K562 (cell line): ENCODE measurements at regions not wholly inside any gene's neighbourhood (a gene's known extent, or its start where the extent isn't known, plus 50 kb on each side); places are given as distances from the start of the nearest gene placed in this dataset.

Source experiments
- ATAC-seq: fragments of 200-7000 bp; cut with Tn5 transposase; 3 replicates; pipeline ENCODE4 v1.9.1; 2020; ENCODE audit warnings: moderate library complexity
- BruUV-seq: library from RNA; stranded (reverse); fragments of 400-500 nt; replicated peaks from 2 replicates; lab custom pipeline; 2021; lab: Mats Ljungman, UMichigan
- CTCF ChIA-PET: fragments of 300-600 bp; formaldehyde crosslinking; extraction: SDS; loops from one replicate; lab custom pipeline; 2021; ENCODE audit warnings: low intra/inter-chr PET ratio; lab: Yijun Ruan, JAX
- POLR2A ChIA-PET: fragments of 300-600, 350-650 bp; sonication (Branson Sonifier 250); formaldehyde crosslinking; extraction: SDS; loops from one replicate; lab custom pipeline; 2021; ENCODE audit warnings: antibody characterized with exemption, inconsistent platforms; lab: Yijun Ruan, JAX
- DNase-seq, 4 experiments: peaks; one replicate each; pipeline versions ENCODE4 v3.0.0 to v3.0.0-alpha.2; 2011 to 2018; ENCODE audit warnings: low spot score in 3 of 4, mixed read lengths in 3 of 4; ENCODE audit errors: extremely low read depth in 1 of 4
- FAIRE-seq: peaks from 2 replicates; lab custom pipeline; 2011; peaks lifted over from hg19 to GRCh38; lab: Jason Lieb, UNC
- H2AFZ ChIP-seq: 2 replicates; pipeline ENCODE4 v1.6.0; 2011; ENCODE audit warnings: low read depth, low read length, control low read depth, inconsistent platforms
- H3K27ac ChIP-seq: fragments of 200-600 bp; 3 replicates; pipeline ENCODE4 v1.8.0; 2011; ENCODE audit warnings: low read depth, mild to moderate bottlenecking, control low read depth, inconsistent platforms, low read length, moderate library complexity, mixed read lengths; ENCODE audit errors: extremely low read depth
- H3K27me3 ChIP-seq, 2 experiments: fragments of 300-600 bp in 1 of 2; 2 replicates in 1 of 2; 3 replicates in 1 of 2; pipeline versions ENCODE4 v1.6.0 to v1.8.0; 2011; ENCODE audit warnings: inconsistent platforms in 2 of 2, low read length in 2 of 2, mild to moderate bottlenecking in 1 of 2, mixed read lengths in 1 of 2, moderate library complexity in 1 of 2; ENCODE audit not compliant: control insufficient read depth in 2 of 2, insufficient read depth in 2 of 2
- H3K36me3 ChIP-seq: fragments of 300-600 bp; 3 replicates; pipeline ENCODE4 v1.8.0; 2011; ENCODE audit warnings: mild to moderate bottlenecking, low read length, inconsistent platforms; ENCODE audit not compliant: control insufficient read depth, insufficient read depth
- H3K4me1 ChIP-seq, 2 experiments: fragments of 200-600 bp in 1 of 2; replicated peaks in 1 of 2; 2 replicates in 1 of 2; 3 replicates in 1 of 2; pipeline versions ENCODE4 v1.5.1 to v1.8.0; 2011; ENCODE audit warnings: inconsistent platforms in 2 of 2, low read length in 2 of 2, mild to moderate bottlenecking in 1 of 2, mixed read lengths in 1 of 2, moderate library complexity in 1 of 2; ENCODE audit not compliant: control insufficient read depth in 2 of 2, insufficient read depth in 2 of 2
- H3K4me2 ChIP-seq: 2 replicates; pipeline ENCODE4 v1.6.1; 2011; ENCODE audit warnings: low read length, control low read depth, inconsistent platforms, mixed read lengths; ENCODE audit not compliant: insufficient read depth
- H3K4me3 ChIP-seq: fragments of 200-600 bp; sonication (generic), shearing (Covaris generic); 2 replicates; pipeline ENCODE4 v1.5.1; 2016; ENCODE audit warnings: control low read depth, inconsistent platforms
- H3K79me2 ChIP-seq: fragments of 200-600 bp; 3 replicates; pipeline ENCODE4 v1.8.0; 2011; ENCODE audit warnings: low read length, inconsistent platforms; ENCODE audit not compliant: control insufficient read depth, insufficient read depth
- H3K9ac ChIP-seq, 2 experiments: 2 replicates each; pipeline versions ENCODE4 v1.6.0 to v1.6.1; 2011; ENCODE audit warnings: low read depth in 2 of 2, low read length in 2 of 2, control low read depth in 1 of 2, inconsistent platforms in 1 of 2, mild to moderate bottlenecking in 1 of 2, mixed read lengths in 1 of 2; ENCODE audit not compliant: insufficient read depth in 1 of 2
- H3K9me1 ChIP-seq: one replicate; pipeline ENCODE4 v1.6.0; 2011; ENCODE audit warnings: inconsistent platforms, mild to moderate bottlenecking, low read length, moderate library complexity; ENCODE audit not compliant: control insufficient read depth, insufficient read depth
- H3K9me3 ChIP-seq: replicated peaks from 2 replicates; pipeline ENCODE4 v1.5.1; 2011; ENCODE audit warnings: low read depth, low read length, inconsistent platforms; ENCODE audit not compliant: control insufficient read depth, insufficient read depth
- H4K20me1 ChIP-seq: replicated peaks from 2 replicates; pipeline ENCODE4 v1.6.1; 2011; ENCODE audit warnings: low read length, inconsistent platforms, mixed read lengths; ENCODE audit not compliant: control insufficient read depth, insufficient read depth
- ADNP ChIP-seq: fragments of 200-800 bp; sonication (Bioruptor generic); IDR thresholded peaks from 2 replicates; pipeline ENCODE4 v1.6.1; 2016; ENCODE audit warnings: missing genetic modification characterization, missing compliant biosample characterization
- ARID4B ChIP-seq: sonication (generic); formaldehyde crosslinking; IDR thresholded peaks from 2 replicates; pipeline ENCODE4 v1.8.0; 2022; ENCODE audit warnings: mild to moderate bottlenecking, missing genetic modification reagents
- C11orf30 ChIP-seq: fragments of 450-650 bp; IDR thresholded peaks from 2 replicates; pipeline ENCODE4 v1.6.1; 2016; ENCODE audit warnings: low read depth, mild to moderate bottlenecking
- CREBBP ChIP-seq: IDR thresholded peaks from one replicate; pipeline ENCODE4 v1.6.1; 2012; ENCODE audit warnings: low read depth, mild to moderate bottlenecking, control low read depth, inconsistent platforms, low read length
- CTCFL ChIP-seq: IDR thresholded peaks from 2 replicates; pipeline ENCODE4 v1.6.1; 2011; ENCODE audit warnings: borderline replicate concordance, low read depth, mild to moderate bottlenecking, moderate library complexity, low read length; ENCODE audit not compliant: insufficient read depth, poor library complexity, severe bottlenecking
- FOXJ2 ChIP-seq: fragments of 200-800 bp; sonication (Bioruptor generic); IDR thresholded peaks from 2 replicates; pipeline ENCODE4 v1.6.1; 2016; ENCODE audit warnings: missing genetic modification characterization, missing compliant biosample characterization
- MAFF ChIP-seq: IDR thresholded peaks from 2 replicates; pipeline ENCODE4 v1.6.1; 2012; ENCODE audit warnings: low read length, improper control_type of control experiment
- NR3C1 ChIP-seq: sonication (generic); formaldehyde crosslinking; IDR thresholded peaks from 2 replicates; pipeline ENCODE4 v1.8.1; 2022; ENCODE audit warnings: missing genetic modification reagents
- SIN3B ChIP-seq: fragments of 450-650 bp; IDR thresholded peaks from 2 replicates; pipeline ENCODE4 v1.6.1; 2017; ENCODE audit warnings: low read depth, mild to moderate bottlenecking, moderate library complexity
- USF1 ChIP-seq: sonication (generic); formaldehyde crosslinking; IDR thresholded peaks from 2 replicates; pipeline ENCODE4 v1.9.0; 2022; ENCODE audit warnings: mild to moderate bottlenecking, missing genetic modification reagents
- ZNF707 ChIP-seq: fragments of 250-450 bp; sonication (Bioruptor Pico); conservative IDR thresholded peaks from 2 replicates; pipeline ENCODE4 v1.8.0; 2022; ENCODE audit warnings: inconsistent platforms, mild to moderate bottlenecking, moderate library complexity
- WGBS: fragments of 100-300 bp; shearing (Covaris generic); methylation state at CpG from one replicate; pipeline ENCODE4 v1.1.6; 2016; ENCODE audit warnings: low coverage, mixed read lengths; ENCODE audit not compliant: insufficient coverage; ENCODE audit errors: missing lambda C conversion rate; 5-methylcytosine and 5-hydroxymethylcytosine counted together
- in situ Hi-C: fragments of 300-500 bp; cut with MboI; formaldehyde crosslinking; loops from 4 replicates; pipeline ENCODE4 v1.15.0; 2018; ENCODE audit warnings: inconsistent platforms, mixed read lengths
- intact Hi-C: fragments of 100-400 bp; cut with micrococcal nuclease; formaldehyde crosslinking; loops from 2 replicates; pipeline ENCODE4 v1.14.2; 2022

GRCh38 chr1:60936163-60936562, 146.2 kb upstream of the NFIA start (continued):
- TF ChIP-seq MAFF (peak; percentile 46; the same call in 1 of the 2 replicates), C11orf30 (peak; percentile 88), SIN3B (no peak), ARID4B (CRISPR knock-in tag) (no peak), FOXJ2 (no peak)

GRCh38 chr1:60935599-60936110, 146.7 kb upstream of the NFIA start:
- Histone ChIP-seq H2AFZ (peak overlapping the region; percentile 36; the same call in 1 of the 2 replicates), H3K4me2 (no peak overlapping the region), H3K36me3 (no peaks in the 10 kb centered on the region), H4K20me1 (no peaks in the 10 kb centered on the region), H3K9me3 (no peaks in the 10 kb centered on the region), H3K4me1 (peaks cover 0 to 3% of the 10 kb centered on the region in 2 experiments; a peak in 2 of 5 replicates), H3K27ac (no peak overlapping the region), H3K79me2 (no peaks in the 10 kb centered on the region), H3K9me1 (no peaks in the 10 kb centered on the region), H3K4me3 (no peak overlapping the region), H3K9ac (no peak overlapping the region), H3K27me3 (no peaks in the 10 kb centered on the region)
- 16% methylated on average over 1 of the region's 1 CpG for WGBS
- no peak for ATAC-seq
- ChIA-PET POLR2A (interaction anchor here (0.6 to 1.4 kb wide), 2 partner anchors 10 to 23 kb away, joined by 3 to 4 read pairs; no protein-coding TSS in a partner anchor), CTCF (interaction anchor here (0.6 kb wide), 1 partner anchor 87 kb away, joined by 3 read pairs; no protein-coding TSS in a partner anchor)
- in situ Hi-C loops (no loop called here), intact Hi-C loops (no loop called here)
- no peak for FAIRE-seq
- no TSS peak for BruUV-seq
- no peak for DNase-seq
- TF ChIP-seq CTCFL (no peak), NR3C1 (no peak), CREBBP (no peak), ADNP (tag) (no peak), ZNF707 (CRISPR knock-in tag) (no peak), USF1 (CRISPR knock-in tag) (no peak)
